ENCODE measurements at regions not wholly inside any gene's neighbourhood (a gene's known extent, or its start where the extent isn't known, plus 50 kb on each side); places are given as distances from the start of the nearest gene placed in this dataset.

DNA sequence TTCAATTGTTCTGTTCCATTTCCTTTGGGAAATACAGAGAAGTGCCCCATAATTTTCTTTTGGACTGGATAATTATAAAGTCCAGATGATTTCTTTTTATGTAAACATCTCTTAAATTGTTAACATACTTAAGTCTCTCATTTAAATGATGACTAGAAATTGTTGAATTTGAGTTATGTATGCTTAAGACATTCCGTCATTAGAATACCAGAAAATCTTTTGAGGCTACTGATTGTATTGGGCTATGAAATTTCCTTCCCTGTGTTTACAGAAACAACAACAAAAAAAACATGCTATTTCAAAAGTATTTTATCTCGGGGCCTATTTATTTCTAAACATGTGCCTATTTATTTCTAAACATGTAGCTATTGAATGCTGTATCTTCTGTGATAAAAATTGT lies 125.4 kb downstream of the SH3BGRL2 start:
- intact Hi-C loops (cut with micrococcal nuclease) = no loop called here
- no peak overlapping the region for H3K4me3 Mint-ChIP-seq
- peaks cover 26% of the 10 kb centered on the region for H3K27me3 Mint-ChIP-seq
- CTCF ChIA-PET = no interaction called here
- no peak for DNase-seq
- no peaks in the 10 kb centered on the region for H3K9me3 Mint-ChIP-seq
- no peaks in the 10 kb centered on the region for H3K4me1 Mint-ChIP-seq (ENCODE audit: low read depth)
- H3K36me3 Mint-ChIP-seq = no peaks in the 10 kb centered on the region
- POLR2A ChIA-PET = no interaction called here
- no peak overlapping the region for H3K27ac Mint-ChIP-seq

DNA sequence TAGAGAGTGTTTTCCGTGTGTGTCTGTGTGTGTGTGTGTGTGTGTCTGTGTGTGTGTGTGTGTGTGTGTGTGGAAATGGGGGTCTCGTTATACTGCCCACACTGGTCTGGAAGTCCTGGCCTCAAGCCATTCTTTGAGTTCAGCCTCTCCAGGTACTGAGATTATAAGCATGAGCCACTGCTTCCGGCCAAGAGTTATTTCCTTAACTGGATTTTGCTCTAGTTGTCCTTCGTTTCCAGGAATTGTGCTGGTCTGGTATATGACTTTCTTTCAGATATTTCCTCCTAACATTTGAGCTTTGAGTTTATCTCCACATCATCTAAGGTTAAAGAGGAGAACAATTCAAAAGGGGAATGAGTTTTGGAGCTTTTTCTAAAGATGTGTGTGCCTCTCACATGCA lies 124.8 kb downstream of the SH3BGRL2 start:
- no peaks in the 10 kb centered on the region for H3K36me3 Mint-ChIP-seq
- no peaks in the 10 kb centered on the region for H3K9me3 Mint-ChIP-seq
- POLR2A ChIA-PET = no interaction called here
- CTCF ChIA-PET = no interaction called here
- peaks cover 28% of the 10 kb centered on the region for H3K27me3 Mint-ChIP-seq
- H3K4me3 Mint-ChIP-seq = no peak overlapping the region
- H3K4me1 Mint-ChIP-seq (ENCODE audit: low read depth) = no peaks in the 10 kb centered on the region
- H3K27ac Mint-ChIP-seq = no peak overlapping the region
- intact Hi-C loops (cut with micrococcal nuclease) = no loop called here
- no peak for DNase-seq

All from activated CD4-positive, alpha-beta memory T cell treated with anti-CD3 and anti-CD28 coated beads for 36 hours (primary cell).